Heart right ventricle (tissue), 16 donors: ENCODE measurements at regions not wholly inside any gene's neighbourhood (a gene's known extent, or its start where the extent isn't known, plus 50 kb on each side); places are given as distances from the start of the nearest gene placed in this dataset.

Experiments used
- ATAC-seq, 8 donors: fragments of 200-7000 bp; cut with Tn5 transposase; one replicate each; pipeline ENCODE4 v1.9.1; 2020; ENCODE audit warnings: mild to moderate bottlenecking in 8 of 8, moderate library complexity in 8 of 8, moderate number of reproducible peaks in 1 of 8
- DNase-seq, 2 donors: peaks; one replicate each; pipeline ENCODE4 v3.0.0-alpha.2; 2020
- H3K27ac ChIP-seq, 10 donors: fragments of 200-600 bp; sonication (generic) in 2 of 10; one replicate each; pipeline versions ENCODE4 v1.5.0 to v1.8.0; 2020 to 2022; ENCODE audit warnings: mild to moderate bottlenecking in 3 of 10
- H3K27me3 ChIP-seq, 7 donors: fragments of 200-600 bp; one replicate each; pipeline ENCODE4 v1.8.0; 2021 to 2022; ENCODE audit warnings: mild to moderate bottlenecking in 2 of 7
- H3K36me3 ChIP-seq, 9 donors: fragments of 200-600 bp; sonication (generic) in 1 of 9; one replicate each; pipeline versions ENCODE4 v1.5.0 to v1.8.0; 2020 to 2022; ENCODE audit warnings: mild to moderate bottlenecking in 2 of 9
- H3K4me1 ChIP-seq, 9 donors: fragments of 200-600 bp; sonication (generic) in 1 of 9; one replicate each; pipeline versions ENCODE4 v1.5.0 to v1.8.0; 2020 to 2022; ENCODE audit warnings: mild to moderate bottlenecking in 4 of 9
- H3K4me3 ChIP-seq, 10 donors: fragments of 200-600 bp; sonication (generic) in 2 of 10; one replicate each; pipeline versions ENCODE4 v1.5.0 to v1.8.0; 2020 to 2022; ENCODE audit warnings: mild to moderate bottlenecking in 7 of 10, moderate library complexity in 2 of 10
- H3K9me3 ChIP-seq, 11 donors: fragments of 200-600 bp in 10 of 11; sonication (generic) in 2 of 11; one replicate each; pipeline versions ENCODE4 v1.5.0 to v1.8.0; 2013 to 2022; ENCODE audit warnings: mild to moderate bottlenecking in 2 of 11, control low read depth in 1 of 11, moderate library complexity in 1 of 11
- CTCF ChIP-seq, 9 donors: fragments of 200-600 bp; sonication (generic) in 2 of 9; IDR thresholded peaks; one replicate each; pipeline versions ENCODE4 v1.5.0 to v1.8.0; 2021 to 2022; ENCODE audit warnings: antibody characterized with exemption in 9 of 9, mild to moderate bottlenecking in 5 of 9, moderate library complexity in 1 of 9
- WGBS, 2 donors: extraction: QIAGEN DNeasy Blood & Tissue Kit; methylation state at CpG; one replicate each; pipeline ENCODE4 v1.1.7; 2013; ENCODE audit warnings: inconsistent platforms in 1 of 2; 5-methylcytosine and 5-hydroxymethylcytosine counted together
- intact Hi-C, 10 donors: fragments of 100-400 bp; cut with DNase I; formaldehyde crosslinking; loops; one replicate each; pipeline versions ENCODE4 v1.11.1 to v1.14.2; 2022
- donor health status: Arrhythmogenic right ventricular cardiomyopathy.
- donor health status: ischemic (EF 13 %, LVEDD 7.1; RV severe dilation, severe dysfunction).
- donor health status: healthy with polysubstance abuse.
- donor health status: DM: no; HTN: yes; CAD: no.
- donor health status: DM: no; HTN: no; CAD: no.
- donor health status: ischemic (EF 25% LVEDD 6.9; RV normal size, moderate dysfunction).
- donor health status: ischemic (EF 25% LVEDD 5.7; RV mildly dilated, moderate dysfunction).
- donor health status: healthy.
- donor health status: DM: yes; HTN: yes; CAD: no.
- donor health status: Ischemic cardiomyopathy.
- donor health status: ischemic (EF 35%, LVEDD 5.7; RV mildly dilated, moderate dysfunction).
- donor health status: nonischemic (EF 11% LVEDD 7.7; RV severe dilation, severe dysfunction).
- donor health status: DM: yes; HTN: yes; CAD: no.
- donor health status: PGD.
- donor health status: ischemic (EF 29% LVEDD 5.4; RV normal size, mild dysfunction).
- donor health status: nonischemic (EF 23%, LVEDD 6.1; RV moderate dilation, normal function).

GRCh38 chr4:184949020-184949419 lies 69.3 kb upstream of the HELT start:
- no peaks in the 10 kb centered on the region for H3K36me3 ChIP-seq
- DNase-seq (no peak), ATAC-seq (no peak)
- no peak for TF ChIP-seq CTCF (IDR thresholded peaks at IDR 0.05)
- no peak overlapping the region for H3K4me3 ChIP-seq
- no peaks in the 10 kb centered on the region for H3K4me1 ChIP-seq
- H3K27me3 ChIP-seq = peaks cover 0 to 7% (median 3%) of the 10 kb centered on the region in 7 donors
- H3K9me3 ChIP-seq = no peaks in the 10 kb centered on the region
- H3K27ac ChIP-seq = no peak overlapping the region
- intact Hi-C loops = no loop called here
- WGBS, 2 donors = 67 to 68% methylated on average over 3 of the region's 3 CpGs

- no peak for DNase-seq
- no peak overlapping the region for H3K27ac ChIP-seq
- WGBS, 2 donors = 82 to 84% methylated on average over 9 of the region's 9 CpGs
- intact Hi-C loops = no loop called here
- no peaks in the 10 kb centered on the region for H3K36me3 ChIP-seq
- ATAC-seq = no peak
- no peaks in the 10 kb centered on the region for H3K9me3 ChIP-seq
- no peak overlapping the region for H3K4me3 ChIP-seq
- H3K4me1 ChIP-seq = no peaks in the 10 kb centered on the region
- TF ChIP-seq CTCF (IDR thresholded peaks at IDR 0.05) = no peak
- peaks cover 0 to 7% (median 3%) of the 10 kb centered on the region in 7 donors for H3K27me3 ChIP-seq
These were observed 68.0 kb upstream of the HELT start for GRCh38 chr4:184950117-184950830.

GRCh38 chr4:184950926-184951325 lies 67.4 kb upstream of the HELT start:
- Histone ChIP-seq H3K36me3 (no peaks in the 10 kb centered on the region), H3K27ac (no peak overlapping the region), H3K4me3 (no peak overlapping the region), H3K27me3 (peaks cover 0 to 7% (median 3%) of the 10 kb centered on the region in 7 donors), H3K9me3 (no peaks in the 10 kb centered on the region), H3K4me1 (no peaks in the 10 kb centered on the region)
- intact Hi-C loops = no loop called here
- WGBS, 2 donors = 82 to 87% methylated on average over 13 of the region's 13 CpGs
- no peak for TF ChIP-seq CTCF (IDR thresholded peaks at IDR 0.05)
- ATAC-seq (no peak), DNase-seq (no peak)

- intact Hi-C loops = no loop called here
- ATAC-seq = no peak
These were observed 66.6 kb upstream of the HELT start for GRCh38 chr4:184951668-184952160.

More at GRCh38 chr4:184951668-184952160, 66.6 kb upstream of the HELT start:
- H3K4me1 ChIP-seq = no peaks in the 10 kb centered on the region
- no peak overlapping the region for H3K4me3 ChIP-seq
- H3K9me3 ChIP-seq = no peaks in the 10 kb centered on the region
- H3K27me3 ChIP-seq = peaks cover 0 to 7% (median 3%) of the 10 kb centered on the region in 7 donors
- H3K27ac ChIP-seq = no peak overlapping the region
- no peak for TF ChIP-seq CTCF (IDR thresholded peaks at IDR 0.05)
- 94 to 96% methylated on average over 22 of the region's 22 CpGs for WGBS, 2 donors
- H3K36me3 ChIP-seq = no peaks in the 10 kb centered on the region
- DNase-seq = no peak
